CD4-positive, alpha-beta T cell treated with Interleukin-12 subunit alpha and Interleukin-12 subunit beta, for 1 hour (primary cell): ENCODE measurements at regions not wholly inside any gene's neighbourhood (a gene's known extent, or its start where the extent isn't known, plus 50 kb on each side); places are given as distances from the start of the nearest gene placed in this dataset.

ENCODE experiments used
- DNase-seq: peaks from one replicate; pipeline ENCODE4 v3.0.0-alpha.2; 2020

- no peak for DNase-seq
Observed at GRCh38 chr2:23243073-23243659, 141.8 kb upstream of the KLHL29 start.

GRCh38 chr2:23244617-23245016 lies 140.4 kb upstream of the KLHL29 start:
- no peak for DNase-seq

- DNase-seq = no peak
Observed at GRCh38 chr2:23246992-23247683, 137.8 kb upstream of the KLHL29 start.

DNA sequence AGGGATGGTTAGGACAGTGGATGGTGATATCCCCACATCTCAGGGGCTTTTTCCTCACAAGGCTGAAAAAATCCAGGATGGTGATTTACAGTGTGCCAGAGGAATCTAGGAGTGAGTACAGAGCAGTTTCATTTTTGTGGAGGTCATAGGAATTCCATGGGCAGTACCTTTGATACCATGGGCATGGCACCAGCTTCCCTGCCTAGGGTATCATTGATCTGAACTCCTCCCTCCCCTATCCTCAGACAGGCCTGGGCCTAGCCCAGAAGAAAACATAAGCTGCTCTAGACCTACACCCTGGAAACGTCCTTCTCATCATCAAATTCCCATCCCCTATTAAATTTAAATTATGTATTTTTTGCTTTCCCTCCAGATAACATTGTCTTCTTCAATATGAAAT lies 136.3 kb upstream of the KLHL29 start:
- DNase-seq = no peak

GRCh38 chr2:23249348-23249747 lies 135.6 kb upstream of the KLHL29 start:
- no peak for DNase-seq

DNA sequence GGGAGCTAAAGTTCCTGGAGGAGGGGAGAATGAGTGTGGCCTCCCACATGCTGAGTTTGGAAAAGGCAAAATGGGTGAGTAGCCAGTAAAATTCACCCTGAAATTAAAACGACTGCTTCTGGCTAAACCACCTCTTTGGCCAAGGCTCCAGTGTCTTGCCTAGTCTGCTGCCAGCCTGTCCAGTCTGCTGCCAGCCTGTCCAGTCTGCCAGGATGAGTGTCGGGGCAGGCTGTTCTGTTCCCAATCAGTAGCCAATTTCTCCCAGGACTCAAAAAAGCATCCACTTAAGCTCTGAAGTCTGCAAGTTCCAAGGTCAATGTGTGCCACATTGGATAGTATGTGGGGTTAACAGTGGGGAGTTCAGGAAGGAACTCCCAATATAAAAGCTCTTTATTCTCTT lies 134.6 kb upstream of the KLHL29 start:
- no peak for DNase-seq

GRCh38 chr2:23256643-23257042 lies 128.3 kb upstream of the KLHL29 start:
- no peak for DNase-seq

DNA sequence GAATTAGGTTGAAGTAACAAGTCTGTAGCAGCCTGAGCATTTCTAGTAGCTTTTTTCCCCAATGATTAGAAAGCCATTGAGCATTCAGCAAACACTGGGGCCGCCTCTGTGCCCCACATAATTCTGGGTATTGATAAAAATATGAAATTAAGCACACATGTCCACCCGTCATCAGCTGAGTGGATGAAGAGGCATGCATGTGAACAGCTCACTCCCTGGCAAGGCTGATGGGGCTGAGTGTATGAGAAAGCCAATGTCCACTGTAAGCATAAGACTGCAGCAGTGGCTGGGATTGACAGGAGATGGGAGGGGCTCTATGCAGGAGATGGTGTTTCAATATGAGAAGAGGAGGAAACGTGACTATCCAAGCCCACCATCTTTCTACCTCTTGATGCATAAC lies 124.4 kb upstream of the KLHL29 start:
- no peak for DNase-seq

- no peak for DNase-seq
Observed at GRCh38 chr2:23268467-23269263, 116.3 kb upstream of the KLHL29 start.

DNA sequence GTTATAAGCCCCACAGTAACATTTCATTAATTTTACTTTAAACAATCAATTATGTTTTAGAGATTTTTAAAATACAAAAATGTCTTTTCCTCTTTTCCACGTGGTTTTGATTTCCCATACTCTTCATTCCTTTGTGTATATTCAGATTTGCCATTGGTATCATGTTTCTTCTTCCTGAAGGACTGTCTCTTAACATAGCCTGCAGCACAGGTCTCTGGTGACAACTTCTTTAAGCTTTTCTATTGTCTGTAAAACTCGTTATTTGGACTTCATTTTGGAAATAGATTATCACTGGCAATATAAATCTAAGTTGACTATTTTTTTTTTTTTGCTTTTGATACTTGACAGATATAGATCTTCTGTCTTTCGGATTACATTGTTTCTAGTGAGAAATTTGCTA lies 115.2 kb upstream of the KLHL29 start:
- DNase-seq = no peak

GRCh38 chr2:23270810-23271209 lies 114.2 kb upstream of the KLHL29 start:
- DNase-seq = no peak

GRCh38 chr2:23271230-23271629 lies 113.7 kb upstream of the KLHL29 start:
- no peak for DNase-seq

- DNase-seq = no peak
Observed at GRCh38 chr2:23273786-23274185, 111.2 kb upstream of the KLHL29 start.

- no peak for DNase-seq
Observed at GRCh38 chr2:23280401-23280800, 104.6 kb upstream of the KLHL29 start.

DNA sequence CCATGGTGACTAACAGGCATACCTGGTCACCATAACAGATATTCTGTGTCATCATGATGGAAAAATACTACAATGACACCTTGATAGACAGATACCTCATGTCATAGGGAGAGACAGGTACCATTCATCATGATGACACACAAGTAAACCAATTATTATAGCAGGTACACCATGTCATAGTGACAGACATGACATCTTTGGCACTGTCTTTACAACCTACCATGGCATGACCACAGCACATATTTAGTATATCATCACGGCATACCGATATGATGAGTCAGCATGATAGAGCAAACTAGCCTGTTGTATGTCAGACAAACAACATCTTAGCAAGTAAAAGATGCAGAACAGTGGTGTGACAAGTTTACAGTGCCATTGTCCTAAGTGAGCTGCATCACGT lies 101.3 kb upstream of the KLHL29 start:
- no peak for DNase-seq

- no peak for DNase-seq
Observed at GRCh38 chr2:23285091-23285800, 99.7 kb upstream of the KLHL29 start.

GRCh38 chr2:23286031-23286757 lies 98.8 kb upstream of the KLHL29 start:
- no peak for DNase-seq

DNA sequence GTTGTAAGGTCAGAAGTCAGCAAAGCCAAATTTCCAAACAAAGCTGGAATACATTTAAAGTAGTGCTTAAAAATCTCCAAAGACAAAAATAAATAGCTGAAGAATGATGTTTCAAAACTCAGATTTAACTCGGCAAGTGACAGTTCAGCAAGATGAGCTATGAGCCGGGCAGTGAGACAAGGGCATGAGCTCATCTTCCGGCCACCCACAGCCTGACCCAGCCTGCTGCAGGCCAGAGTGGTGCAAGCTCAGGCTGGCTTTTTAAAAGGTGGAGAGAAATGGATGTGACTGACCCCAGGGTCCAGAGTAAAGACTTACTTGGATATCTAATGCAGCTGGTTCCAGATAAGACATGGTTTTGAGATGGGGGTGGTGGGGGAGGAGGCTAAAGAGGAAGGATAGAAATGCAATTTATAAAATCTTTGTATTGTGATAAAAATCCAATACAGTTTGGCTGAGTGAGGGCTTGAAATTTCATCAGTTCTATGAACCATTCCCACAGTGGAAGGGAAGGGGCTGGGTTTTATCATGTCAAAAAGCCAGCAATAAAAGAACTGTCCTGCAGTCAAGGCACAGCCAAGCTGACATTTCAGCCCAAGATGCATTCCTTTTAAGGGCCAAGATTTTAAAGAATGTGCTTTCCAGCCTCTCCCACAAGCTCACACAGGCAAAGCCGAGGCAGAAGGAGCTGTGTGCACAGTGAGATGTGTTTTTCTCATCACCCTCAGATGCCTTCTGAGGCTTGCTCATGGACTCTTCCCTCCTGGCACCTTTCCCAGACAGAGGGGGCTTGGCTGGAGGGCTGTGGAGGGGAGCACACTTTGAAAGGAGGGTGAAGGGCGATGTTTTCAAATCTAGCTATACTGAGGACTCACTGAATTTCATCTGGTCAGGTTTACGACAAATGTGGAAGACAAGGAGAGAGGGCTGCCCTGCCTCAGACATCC lies 97.9 kb upstream of the KLHL29 start:
- DNase-seq = no peak

GRCh38 chr2:23289671-23290070 lies 95.3 kb upstream of the KLHL29 start:
- DNase-seq = no peak

DNA sequence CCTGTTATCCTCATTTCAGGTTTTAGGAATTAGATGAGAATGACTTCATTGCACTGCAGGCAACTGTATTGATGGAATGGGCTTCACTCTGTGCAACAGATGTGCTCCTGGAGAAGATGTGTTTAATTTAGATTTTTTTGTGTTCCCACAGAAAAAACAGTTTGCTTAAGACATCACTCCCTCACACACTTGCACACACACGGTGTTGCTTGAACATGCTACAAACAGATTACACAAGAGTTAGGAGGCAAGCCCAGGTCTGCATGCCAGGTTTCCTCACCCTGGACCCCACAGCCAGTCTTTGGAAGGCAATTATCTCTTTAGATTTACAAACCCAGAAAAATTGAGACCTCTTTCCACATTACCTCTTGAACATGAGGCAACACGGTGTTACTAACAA lies 93.7 kb upstream of the KLHL29 start:
- DNase-seq = no peak

DNA sequence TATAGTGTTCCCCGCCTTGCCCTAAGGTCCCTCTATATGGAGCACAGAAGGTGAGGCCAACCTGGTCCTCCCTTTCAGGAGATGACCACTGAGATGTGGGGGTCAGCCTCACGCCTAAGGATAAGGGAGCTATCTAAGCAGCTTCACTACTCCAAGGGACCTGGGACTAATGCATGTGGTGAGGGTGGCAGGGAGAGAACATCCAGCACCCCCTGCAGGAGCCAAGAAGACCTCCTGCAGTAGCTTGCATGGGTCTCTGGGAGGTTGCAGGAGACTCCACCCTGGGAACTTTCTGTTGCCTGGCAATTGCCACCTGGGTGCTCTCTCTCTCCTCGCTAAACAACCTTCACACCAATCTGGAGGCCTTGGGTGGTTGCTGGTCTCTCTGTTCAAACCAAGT lies 93.0 kb upstream of the KLHL29 start:
- no peak for DNase-seq

DNA sequence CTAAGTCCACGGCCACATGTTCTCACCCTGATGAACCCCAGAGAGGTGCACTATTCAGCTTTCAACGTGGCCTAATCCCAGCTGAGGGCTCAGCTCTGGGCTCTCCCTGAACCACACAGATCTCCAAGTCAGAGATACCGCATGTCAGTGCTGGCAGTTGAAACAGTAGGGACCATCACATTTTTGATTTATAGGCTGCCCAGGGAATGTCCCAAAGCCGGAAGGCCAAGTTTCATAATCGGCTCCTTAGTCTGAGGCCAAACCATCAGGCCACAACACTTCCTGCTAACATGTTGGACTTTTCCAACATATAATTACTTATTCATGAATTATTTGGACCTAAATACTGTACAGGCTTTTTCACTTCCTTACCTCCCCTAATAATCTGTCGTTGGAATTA lies 91.9 kb upstream of the KLHL29 start:
- no peak for DNase-seq
